ENCODE measurements at regions not wholly inside any gene's neighbourhood (a gene's known extent, or its start where the extent isn't known, plus 50 kb on each side); places are given as distances from the start of the nearest gene placed in this dataset.

DNA sequence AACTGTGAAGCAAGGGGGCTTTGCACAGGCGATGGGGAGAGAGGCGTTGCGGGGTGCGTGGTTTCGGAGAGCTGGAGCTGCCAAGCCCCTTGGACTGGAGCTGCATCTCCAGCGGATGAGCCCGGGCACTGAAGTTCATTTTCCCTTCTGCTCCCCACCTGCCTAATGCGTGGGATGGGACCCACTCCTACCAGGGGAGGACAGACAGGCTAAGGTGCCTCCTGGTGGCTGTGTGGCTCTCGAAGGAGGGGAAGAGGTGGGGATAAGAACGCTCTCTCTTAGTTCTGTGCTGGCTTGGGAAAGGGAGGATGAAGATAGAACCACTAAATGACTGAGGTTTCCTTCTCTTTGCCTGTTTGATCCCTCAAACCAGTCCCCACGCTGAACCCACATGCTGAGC lies 177.6 kb upstream of the PITRM1 start:
- no peaks in the 10 kb centered on the region for H3K36me3 ChIP-seq (ENCODE audit: low read depth, low read length)
- H3K27ac ChIP-seq (ENCODE audit: low read length), result no peak overlapping the region
- H3K9me2 ChIP-seq (replicated peaks; ENCODE audit: low read length), result no peaks in the 10 kb centered on the region
- ChIA-PET POLR2A (ENCODE audit: unreplicated experiment) (no interaction called here), CTCF (no interaction called here)
- no peak overlapping the region for H3K4me2 ChIP-seq (ENCODE audit: low read length)
- intact Hi-C loops (cut with micrococcal nuclease), result no loop called here
- no peak for ATAC-seq
- no peak overlapping the region for H3K4me3 ChIP-seq (ENCODE audit: low read length)
- no peaks in the 10 kb centered on the region for H4K20me1 ChIP-seq (ENCODE audit: low read length)
- TF ChIP-seq, protein P1, sequence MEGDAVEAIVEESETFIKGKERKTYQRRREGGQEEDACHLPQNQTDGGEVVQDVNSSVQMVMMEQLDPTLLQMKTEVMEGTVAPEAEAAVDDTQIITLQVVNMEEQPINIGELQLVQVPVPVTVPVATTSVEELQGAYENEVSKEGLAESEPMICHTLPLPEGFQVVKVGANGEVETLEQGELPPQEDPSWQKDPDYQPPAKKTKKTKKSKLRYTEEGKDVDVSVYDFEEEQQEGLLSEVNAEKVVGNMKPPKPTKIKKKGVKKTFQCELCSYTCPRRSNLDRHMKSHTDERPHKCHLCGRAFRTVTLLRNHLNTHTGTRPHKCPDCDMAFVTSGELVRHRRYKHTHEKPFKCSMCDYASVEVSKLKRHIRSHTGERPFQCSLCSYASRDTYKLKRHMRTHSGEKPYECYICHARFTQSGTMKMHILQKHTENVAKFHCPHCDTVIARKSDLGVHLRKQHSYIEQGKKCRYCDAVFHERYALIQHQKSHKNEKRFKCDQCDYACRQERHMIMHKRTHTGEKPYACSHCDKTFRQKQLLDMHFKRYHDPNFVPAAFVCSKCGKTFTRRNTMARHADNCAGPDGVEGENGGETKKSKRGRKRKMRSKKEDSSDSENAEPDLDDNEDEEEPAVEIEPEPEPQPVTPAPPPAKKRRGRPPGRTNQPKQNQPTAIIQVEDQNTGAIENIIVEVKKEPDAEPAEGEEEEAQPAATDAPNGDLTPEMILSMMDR (conservative IDR thresholded peaks at IDR 0.05; ENCODE audit: low read depth, low read length), result no peak
- no peaks in the 10 kb centered on the region for H3F3A ChIP-seq (ENCODE audit: low read length, unreplicated experiment)
- H3K79me2 ChIP-seq (ENCODE audit: low read length), result no peaks in the 10 kb centered on the region
- H3K9me3 ChIP-seq (ENCODE audit: low read length), result no peaks in the 10 kb centered on the region
- no peak overlapping the region for H3K9ac ChIP-seq (ENCODE audit: low read length)
- H3K27me3 ChIP-seq (ENCODE audit: low read length), result no peaks in the 10 kb centered on the region
- no peak overlapping the region for H2AFZ ChIP-seq (ENCODE audit: low read length)
- DNase-seq, result no peak
- H3K4me1 ChIP-seq (ENCODE audit: insufficient read depth, low read length), result no peaks in the 10 kb centered on the region
- no TSS peak for BruUV-seq (replicated peaks)

DNA sequence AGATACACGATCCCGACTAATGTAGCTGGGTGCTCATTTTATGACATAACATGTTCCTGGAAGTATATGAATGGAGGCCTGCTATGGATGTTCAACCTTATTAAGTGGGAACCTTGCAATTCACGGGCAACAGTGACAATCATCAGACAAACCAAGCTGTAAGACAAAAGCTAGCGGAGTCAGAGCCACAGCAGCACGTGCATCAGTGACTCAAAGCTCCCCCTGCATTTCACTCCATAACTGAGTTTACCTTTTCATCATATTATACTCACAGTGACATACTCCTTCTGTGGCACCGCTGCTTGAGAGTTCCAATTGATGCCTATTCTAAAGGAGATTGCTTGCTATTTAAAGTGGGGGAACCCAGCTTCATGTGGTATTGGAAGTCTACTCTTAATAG lies 176.0 kb upstream of the PITRM1 start:
- DNase-seq (no peak), ATAC-seq (no peak)
- Histone ChIP-seq H3K36me3 (ENCODE audit: low read depth, low read length) (no peaks in the 10 kb centered on the region), H3K4me1 (ENCODE audit: insufficient read depth, low read length) (no peaks in the 10 kb centered on the region), H3K9ac (ENCODE audit: low read length) (no peak overlapping the region), H4K20me1 (ENCODE audit: low read length) (no peaks in the 10 kb centered on the region), H3K27me3 (ENCODE audit: low read length) (no peaks in the 10 kb centered on the region), H3K9me3 (ENCODE audit: low read length) (no peaks in the 10 kb centered on the region), H3K79me2 (ENCODE audit: low read length) (no peaks in the 10 kb centered on the region), H3K4me3 (ENCODE audit: low read length) (no peak overlapping the region), H3F3A (ENCODE audit: low read length, unreplicated experiment) (no peaks in the 10 kb centered on the region), H3K4me2 (ENCODE audit: low read length) (no peak overlapping the region), H3K27ac (ENCODE audit: low read length) (no peak overlapping the region), H2AFZ (ENCODE audit: low read length) (no peak overlapping the region), H3K9me2 (replicated peaks; ENCODE audit: low read length) (no peaks in the 10 kb centered on the region)
- intact Hi-C loops (cut with micrococcal nuclease), result no loop called here
- CTCF ChIA-PET, result no interaction called here
- no TSS peak for BruUV-seq (replicated peaks)
- no peak for TF ChIP-seq EZH2phosphoT487 (IDR thresholded peaks at IDR 0.05; ENCODE audit: borderline replicate concordance, low read length)
- no peak for TF ChIP-seq EZH2 (IDR thresholded peaks at IDR 0.05; ENCODE audit: low read length, unreplicated experiment)
- TF ChIP-seq, protein P1 (conservative IDR thresholded peaks at IDR 0.05; ENCODE audit: low read depth, low read length), result no peak
- POLR2A ChIA-PET (ENCODE audit: unreplicated experiment), result no interaction called here

DNA sequence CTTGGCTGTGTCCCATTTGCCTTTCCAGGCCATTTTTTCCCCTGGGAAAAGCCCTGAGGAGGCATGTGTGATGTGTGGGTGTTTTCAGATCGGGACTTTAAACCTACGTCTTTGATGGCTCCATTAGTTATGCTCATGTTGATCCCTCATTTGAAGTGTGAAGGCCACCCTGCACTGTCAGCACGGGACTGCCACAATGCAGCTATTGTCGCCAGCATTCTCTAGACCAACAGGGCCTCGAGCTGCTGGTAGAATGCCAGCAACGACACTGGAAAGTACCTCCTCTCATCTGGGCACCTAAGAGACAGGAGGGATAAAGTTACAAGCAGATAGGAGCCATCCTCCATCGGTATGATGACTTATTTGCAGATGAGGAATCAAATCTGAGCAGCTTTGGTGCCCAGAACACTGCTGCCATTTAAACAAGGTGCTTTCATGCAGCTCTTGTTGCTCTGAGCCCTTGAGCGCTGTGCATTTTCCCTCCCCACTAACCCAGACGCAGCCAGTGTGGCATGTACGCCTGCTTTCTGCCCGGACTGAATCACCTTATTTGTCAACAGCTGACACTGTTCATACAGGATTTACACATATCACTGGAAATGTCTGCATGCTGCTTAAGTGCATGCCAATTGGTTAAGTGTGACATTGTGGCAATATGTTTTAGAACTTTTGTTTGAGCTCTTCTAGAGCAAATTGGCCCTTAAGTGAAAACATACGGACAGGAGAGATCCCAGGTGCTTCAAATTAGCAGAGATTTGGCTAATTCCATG lies 175.0 kb upstream of the PITRM1 start:
- ChIA-PET CTCF (no interaction called here), POLR2A (ENCODE audit: unreplicated experiment) (no interaction called here)
- Histone ChIP-seq H3K4me3 (ENCODE audit: low read length) (no peak overlapping the region), H2AFZ (ENCODE audit: low read length) (no peak overlapping the region), H3K9ac (ENCODE audit: low read length) (no peak overlapping the region), H3K27ac (ENCODE audit: low read length) (no peak overlapping the region), H3F3A (ENCODE audit: low read length, unreplicated experiment) (no peaks in the 10 kb centered on the region), H3K9me3 (ENCODE audit: low read length) (no peaks in the 10 kb centered on the region), H3K9me2 (replicated peaks; ENCODE audit: low read length) (no peaks in the 10 kb centered on the region), H3K4me2 (ENCODE audit: low read length) (no peak overlapping the region), H3K79me2 (ENCODE audit: low read length) (no peaks in the 10 kb centered on the region), H3K4me1 (ENCODE audit: insufficient read depth, low read length) (no peaks in the 10 kb centered on the region), H3K36me3 (ENCODE audit: low read depth, low read length) (no peaks in the 10 kb centered on the region), H4K20me1 (ENCODE audit: low read length) (no peaks in the 10 kb centered on the region), H3K27me3 (ENCODE audit: low read length) (no peaks in the 10 kb centered on the region)
- ATAC-seq (no peak), DNase-seq (no peak)
- BruUV-seq (replicated peaks), result no TSS peak
- intact Hi-C loops (cut with micrococcal nuclease), result no loop called here
- no peak for TF ChIP-seq EZH2phosphoT487 (IDR thresholded peaks at IDR 0.05; ENCODE audit: borderline replicate concordance, low read length)

Measured in PC-3 (cell line).